NT2/D1 (cell line): ENCODE measurements at regions not wholly inside any gene's neighbourhood (a gene's known extent, or its start where the extent isn't known, plus 50 kb on each side); places are given as distances from the start of the nearest gene placed in this dataset.

Experiments used
- DNase-seq: peaks from one replicate; pipeline ENCODE4 v3.0.0-alpha.2; 2011; ENCODE audit warnings: low read depth, low spot score
- H3K27me3 ChIP-seq: 2 replicates; pipeline ENCODE4 v1.6.0; 2011; ENCODE audit warnings: mild to moderate bottlenecking; ENCODE audit not compliant: insufficient read length, insufficient read depth
- H3K36me3 ChIP-seq: 2 replicates; pipeline ENCODE4 v1.6.1; 2011; ENCODE audit warnings: mild to moderate bottlenecking, low read length, mixed read lengths; ENCODE audit not compliant: insufficient read depth, insufficient read length
- H3K4me1 ChIP-seq: 2 replicates; pipeline ENCODE4 v1.5.1; 2011; ENCODE audit not compliant: insufficient read depth, insufficient read length
- H3K4me3 ChIP-seq: 2 replicates; pipeline ENCODE4 v1.5.1; 2011; ENCODE audit warnings: low read depth; ENCODE audit not compliant: insufficient read length
- H3K9ac ChIP-seq: 2 replicates; pipeline ENCODE4 v1.6.0; 2011; ENCODE audit warnings: low read depth; ENCODE audit not compliant: insufficient read length
- H3K9me3 ChIP-seq: 2 replicates; pipeline ENCODE4 v1.5.1; 2011; ENCODE audit warnings: mild to moderate bottlenecking, low read length; ENCODE audit not compliant: insufficient read depth
- SUZ12 ChIP-seq: IDR thresholded peaks from 2 replicates; pipeline ENCODE4 v1.6.1; 2011; ENCODE audit not compliant: insufficient read length, insufficient read depth; ENCODE audit errors: extremely low read depth
- YY1 ChIP-seq: IDR thresholded peaks from 2 replicates; pipeline ENCODE4 v1.6.1; 2011; ENCODE audit not compliant: insufficient read length, insufficient read depth
- ZNF274 ChIP-seq: IDR thresholded peaks from 2 replicates; pipeline ENCODE4 v1.6.1; 2011; ENCODE audit warnings: mild to moderate bottlenecking, low read depth, low read length

- H3K4me1 ChIP-seq: no peaks in the 10 kb centered on the region
- H3K9me3 ChIP-seq: no peaks in the 10 kb centered on the region
- H3K4me3 ChIP-seq: no peak overlapping the region
- DNase-seq: no peak
- TF ChIP-seq ZNF274 (no peak), SUZ12 (no peak), YY1 (no peak)
- H3K9ac ChIP-seq: no peak overlapping the region
- no peaks in the 10 kb centered on the region for H3K36me3 ChIP-seq
- H3K27me3 ChIP-seq: no peaks in the 10 kb centered on the region
Measured at GRCh38 chr5:74382123-74382855, 258.2 kb downstream of the ENC1 start.

DNA sequence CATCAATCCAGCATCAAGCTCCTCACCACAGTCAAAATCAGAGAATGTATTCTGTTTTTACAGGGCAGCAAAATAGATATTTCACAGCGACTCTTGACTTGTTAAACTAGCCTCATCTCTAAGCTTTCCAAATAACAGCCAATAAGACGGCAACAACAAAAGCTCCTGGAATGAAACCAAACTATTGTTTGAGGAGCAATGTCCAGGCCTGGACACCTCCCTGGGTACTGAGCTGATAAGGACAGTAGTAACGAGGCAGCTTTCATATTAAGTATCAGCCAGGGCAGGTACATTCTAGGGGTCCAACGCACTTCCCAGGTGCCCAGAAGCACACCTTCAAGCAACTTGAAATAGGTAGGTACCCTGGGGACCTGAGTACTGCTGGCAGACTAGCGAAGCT, 260.3 kb downstream of the ENC1 start:
- no peak for TF ChIP-seq ZNF274
- no peak for TF ChIP-seq SUZ12
- no peak for TF ChIP-seq YY1
- DNase-seq: no peak
- H3K4me3 ChIP-seq: no peak overlapping the region
- H3K36me3 ChIP-seq: no peaks in the 10 kb centered on the region
- H3K9ac ChIP-seq: no peak overlapping the region
- H3K27me3 ChIP-seq: no peaks in the 10 kb centered on the region
- no peaks in the 10 kb centered on the region for H3K9me3 ChIP-seq
- no peaks in the 10 kb centered on the region for H3K4me1 ChIP-seq

- H3K9ac ChIP-seq: no peak overlapping the region
- no peak for DNase-seq
- H3K27me3 ChIP-seq: no peaks in the 10 kb centered on the region
- H3K4me3 ChIP-seq: no peak overlapping the region
- no peaks in the 10 kb centered on the region for H3K4me1 ChIP-seq
- H3K9me3 ChIP-seq: no peaks in the 10 kb centered on the region
- no peaks in the 10 kb centered on the region for H3K36me3 ChIP-seq
- TF ChIP-seq SUZ12 (no peak), ZNF274 (no peak), YY1 (no peak)
Measured at GRCh38 chr5:74378464-74378863, 262.1 kb downstream of the ENC1 start.

- no peak for TF ChIP-seq YY1
- no peak for TF ChIP-seq SUZ12
- TF ChIP-seq ZNF274: no peak
- Histone ChIP-seq H3K9me3 (no peaks in the 10 kb centered on the region), H3K27me3 (no peaks in the 10 kb centered on the region), H3K4me1 (no peaks in the 10 kb centered on the region), H3K9ac (no peak overlapping the region), H3K36me3 (no peaks in the 10 kb centered on the region), H3K4me3 (no peak overlapping the region)
- no peak for DNase-seq
Measured at GRCh38 chr5:74376187-74376586, 264.3 kb downstream of the ENC1 start.

GRCh38 chr5:74375271-74375670, 265.3 kb downstream of the ENC1 start:
- no peak overlapping the region for H3K9ac ChIP-seq
- no peaks in the 10 kb centered on the region for H3K9me3 ChIP-seq
- TF ChIP-seq ZNF274 (no peak), SUZ12 (no peak), YY1 (no peak)
- H3K4me1 ChIP-seq: no peaks in the 10 kb centered on the region
- no peaks in the 10 kb centered on the region for H3K27me3 ChIP-seq
- H3K4me3 ChIP-seq: no peak overlapping the region
- H3K36me3 ChIP-seq: no peaks in the 10 kb centered on the region
- DNase-seq: no peak

DNA sequence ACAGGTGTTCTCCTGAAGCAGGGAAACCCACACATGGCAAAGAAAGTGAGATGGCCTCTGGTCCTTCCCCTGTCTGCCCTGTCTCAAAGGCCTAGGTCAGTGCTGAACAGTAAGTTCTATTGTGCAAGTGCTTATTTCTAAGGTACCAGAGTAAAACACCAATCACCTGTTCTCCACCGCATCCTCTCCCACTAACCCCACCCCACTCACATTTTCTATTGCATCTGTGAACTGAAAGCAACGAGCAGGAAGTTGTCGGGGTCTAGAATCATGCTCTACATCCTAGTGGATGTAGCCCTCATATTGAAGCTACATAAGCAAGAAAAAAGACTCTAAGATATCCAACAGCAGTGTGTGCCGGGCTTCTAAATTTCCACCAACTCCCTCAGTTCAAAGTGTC, 265.9 kb downstream of the ENC1 start:
- no peak for TF ChIP-seq ZNF274
- no peak for TF ChIP-seq SUZ12
- no peak for TF ChIP-seq YY1
- H3K9me3 ChIP-seq: no peaks in the 10 kb centered on the region
- no peaks in the 10 kb centered on the region for H3K27me3 ChIP-seq
- DNase-seq: no peak
- H3K4me3 ChIP-seq: no peak overlapping the region
- no peaks in the 10 kb centered on the region for H3K4me1 ChIP-seq
- no peak overlapping the region for H3K9ac ChIP-seq
- no peaks in the 10 kb centered on the region for H3K36me3 ChIP-seq

- Histone ChIP-seq H3K9me3 (no peaks in the 10 kb centered on the region), H3K27me3 (no peaks in the 10 kb centered on the region), H3K4me1 (no peaks in the 10 kb centered on the region), H3K9ac (no peak overlapping the region), H3K4me3 (no peak overlapping the region), H3K36me3 (no peaks in the 10 kb centered on the region)
- DNase-seq: no peak
- TF ChIP-seq ZNF274: no peak
- no peak for TF ChIP-seq SUZ12
- no peak for TF ChIP-seq YY1
Measured at GRCh38 chr5:74373076-74373475, 267.5 kb downstream of the ENC1 start.
